Iris pigment epithelial cell (primary cell): ENCODE measurements at regions not wholly inside any gene's neighbourhood (a gene's known extent, or its start where the extent isn't known, plus 50 kb on each side); places are given as distances from the start of the nearest gene placed in this dataset.
"Not testable (repeated sequence)": the region's sequence is repeated elsewhere in the genome, so short reads cannot be mapped to it uniquely, and the experiment has no call there.

Experiments used
- DNase-seq: peaks from one replicate; pipeline ENCODE4 v3.0.0-alpha.2; 2011; ENCODE audit warnings: low read depth

- no peak for DNase-seq
These were observed 187.6 kb downstream of the TUBA3C start for GRCh38 chr13:18993884-18994660.

DNA sequence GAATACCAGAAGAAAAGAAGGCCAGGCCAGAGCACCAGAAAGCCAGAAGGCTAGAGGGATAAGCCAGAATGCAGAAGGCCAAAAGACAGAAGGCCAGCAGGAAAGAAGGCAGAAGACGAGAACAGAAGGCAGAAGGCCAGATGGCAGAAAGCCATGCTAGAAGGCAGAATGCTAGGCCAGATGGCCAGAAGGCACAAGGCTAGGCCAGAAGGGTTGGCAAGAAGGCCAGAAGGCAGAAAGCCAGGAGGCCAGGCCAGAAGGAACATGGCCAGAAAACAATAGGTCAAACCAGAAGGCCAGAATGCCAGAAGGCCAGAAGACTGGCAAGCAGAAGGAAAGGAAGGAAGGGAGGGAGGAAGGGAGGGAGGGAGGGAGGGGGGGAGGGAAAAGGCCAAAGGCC is 188.8 kb downstream of the TUBA3C start:
- DNase-seq: no peak

DNA sequence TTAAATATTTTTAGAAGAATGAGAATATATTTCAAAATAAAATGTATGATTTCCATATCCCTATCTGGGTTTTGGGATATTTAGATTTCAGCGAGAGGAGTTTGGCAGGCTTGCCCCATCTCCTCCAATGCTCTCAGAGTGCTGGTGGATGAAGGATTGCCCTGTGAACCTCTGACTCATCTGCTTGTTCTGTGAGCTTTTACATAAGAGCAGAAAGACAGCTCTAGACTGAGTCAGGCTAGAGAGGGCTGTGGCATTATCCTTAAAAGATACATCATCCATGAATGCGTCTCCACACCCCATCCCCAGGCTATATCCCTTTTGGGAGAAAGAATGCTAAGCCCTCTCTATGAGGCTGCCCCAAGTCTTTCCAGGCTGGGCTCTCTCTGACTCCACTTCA is 190.6 kb downstream of the TUBA3C start:
- DNase-seq: no peak

DNA sequence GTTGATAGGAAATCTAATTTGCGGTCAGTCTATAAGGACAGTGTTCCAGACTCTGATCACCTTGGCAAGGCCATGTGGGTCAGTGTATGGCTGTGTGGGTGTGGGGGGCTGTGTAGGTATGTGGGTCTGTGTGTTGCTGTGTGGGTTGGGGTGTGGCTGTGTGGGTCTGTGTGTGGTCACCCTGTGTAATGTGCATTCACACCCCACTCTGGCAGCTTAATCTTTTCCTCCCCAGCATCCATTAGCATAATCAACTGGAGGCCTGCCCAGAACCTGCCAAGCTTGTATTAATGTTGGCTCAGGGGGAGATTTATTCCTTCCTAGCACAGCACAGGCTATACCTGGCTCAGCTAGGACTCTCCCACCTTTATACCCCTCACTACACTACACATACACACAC is 203.2 kb downstream of the TUBA3C start:
- no peak for DNase-seq

- no peak for DNase-seq
These were observed 203.8 kb downstream of the TUBA3C start for GRCh38 chr13:18977857-18978256.

DNA sequence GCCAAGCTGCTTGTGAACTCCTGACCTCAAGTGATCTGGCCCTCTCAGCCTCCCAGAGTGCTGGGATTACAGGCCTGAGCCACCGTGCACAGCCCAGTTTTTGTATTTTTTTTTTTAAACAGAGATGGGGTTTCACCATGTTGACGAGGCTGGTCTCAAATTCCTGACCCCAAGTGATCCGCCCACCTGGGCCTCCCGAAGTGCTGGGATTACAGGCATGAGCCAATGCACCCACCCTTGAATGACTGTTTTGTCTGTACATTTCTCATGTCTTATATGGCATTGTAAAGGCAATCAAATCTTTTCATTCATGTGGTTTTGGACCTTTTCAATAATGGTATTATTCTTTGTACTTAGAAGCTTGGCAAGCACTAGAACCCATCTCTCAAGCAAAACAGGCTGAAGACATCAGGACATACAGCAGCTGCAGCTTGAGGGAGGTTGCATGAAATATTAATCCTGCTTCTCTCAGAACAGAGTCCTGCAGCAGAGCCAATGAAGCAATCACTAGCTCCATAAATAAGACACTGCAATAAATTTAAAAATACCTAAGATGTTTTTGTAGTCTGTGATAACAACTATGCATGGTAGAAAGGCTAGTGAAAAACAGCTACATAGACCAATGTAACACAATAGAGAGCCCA is 209.9 kb downstream of the TUBA3C start:
- DNase-seq: no peak

GRCh38 chr13:18965347-18965855 is 216.2 kb downstream of the TUBA3C start:
- DNase-seq: no peak

DNA sequence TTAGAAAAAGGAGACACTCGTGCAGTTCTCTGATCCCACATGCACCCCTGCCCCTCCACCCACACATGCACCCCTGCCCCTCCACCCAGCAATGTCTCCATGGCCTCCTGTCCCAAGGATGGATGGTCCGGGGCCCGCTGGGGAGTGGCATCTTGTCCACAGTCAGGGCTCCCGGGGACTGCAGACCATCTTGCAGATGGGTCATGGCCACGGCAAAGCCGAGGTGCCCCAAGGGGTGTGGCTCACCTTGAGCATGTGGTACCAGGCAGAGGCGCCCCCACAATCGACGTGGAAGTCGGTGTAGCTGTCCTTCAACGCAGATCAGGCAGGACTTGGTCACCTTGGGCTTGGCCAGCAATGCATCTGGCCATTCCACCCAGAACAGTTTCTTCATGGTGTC is 216.7 kb downstream of the TUBA3C start:
- DNase-seq: no peak

DNA sequence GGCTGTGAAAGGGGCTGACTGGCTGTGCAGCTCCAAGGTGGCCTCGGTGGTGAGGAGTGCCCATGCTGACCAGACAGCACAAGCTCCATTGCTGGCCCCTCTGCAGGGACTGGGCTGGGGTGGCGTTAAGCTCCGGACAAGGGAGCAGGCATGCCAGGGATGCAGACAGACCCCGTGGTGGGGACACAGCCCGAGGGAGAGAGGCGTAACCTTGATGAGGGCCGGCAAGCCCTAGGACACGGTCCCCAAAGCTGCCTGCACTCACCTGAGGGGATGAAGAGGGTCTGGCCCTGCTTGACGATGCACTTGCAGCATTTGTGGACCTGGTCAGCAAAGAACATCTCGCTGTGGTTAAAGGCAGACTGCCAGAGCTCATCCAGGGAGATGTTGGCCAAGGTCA is 217.9 kb downstream of the TUBA3C start:
- not testable (repeated sequence) for DNase-seq

- DNase-seq: no peak
These were observed 219.4 kb downstream of the TUBA3C start for GRCh38 chr13:18962168-18962734.

DNA sequence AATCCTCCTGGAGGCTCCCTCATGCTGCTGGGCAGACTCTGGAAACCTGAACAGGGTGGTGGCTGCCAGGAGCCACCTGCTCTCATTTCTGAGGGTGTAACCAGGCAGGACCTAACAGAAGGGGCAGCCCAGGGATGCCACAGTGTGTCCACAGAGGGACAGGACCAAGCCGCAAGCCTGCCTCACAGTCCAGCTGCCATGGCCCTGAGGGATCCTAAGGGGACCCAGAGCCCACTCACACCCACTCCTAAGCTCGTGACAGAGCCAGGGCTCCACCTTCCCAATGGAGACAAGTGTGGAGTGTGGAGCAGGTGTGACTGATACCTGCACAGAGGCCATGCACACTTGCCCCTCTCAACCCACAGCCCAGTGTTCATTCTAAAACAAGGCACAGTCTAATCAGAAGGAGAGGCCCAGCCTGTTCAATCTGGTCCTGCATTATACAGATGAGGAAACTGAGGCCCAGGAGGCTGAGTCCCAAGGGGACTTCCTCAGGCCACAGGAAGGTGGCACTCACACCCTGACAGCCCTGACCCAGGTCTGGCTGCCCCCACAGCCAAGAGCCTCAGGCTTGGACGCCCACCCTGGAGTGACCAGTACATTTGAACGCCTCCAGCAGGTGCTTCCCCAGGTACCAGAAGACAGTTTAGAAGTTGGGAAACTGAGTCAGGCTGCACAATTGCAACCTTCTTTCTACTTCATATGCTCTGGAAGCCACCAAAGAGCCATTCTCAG is 220.1 kb downstream of the TUBA3C start:
- DNase-seq: no peak

DNA sequence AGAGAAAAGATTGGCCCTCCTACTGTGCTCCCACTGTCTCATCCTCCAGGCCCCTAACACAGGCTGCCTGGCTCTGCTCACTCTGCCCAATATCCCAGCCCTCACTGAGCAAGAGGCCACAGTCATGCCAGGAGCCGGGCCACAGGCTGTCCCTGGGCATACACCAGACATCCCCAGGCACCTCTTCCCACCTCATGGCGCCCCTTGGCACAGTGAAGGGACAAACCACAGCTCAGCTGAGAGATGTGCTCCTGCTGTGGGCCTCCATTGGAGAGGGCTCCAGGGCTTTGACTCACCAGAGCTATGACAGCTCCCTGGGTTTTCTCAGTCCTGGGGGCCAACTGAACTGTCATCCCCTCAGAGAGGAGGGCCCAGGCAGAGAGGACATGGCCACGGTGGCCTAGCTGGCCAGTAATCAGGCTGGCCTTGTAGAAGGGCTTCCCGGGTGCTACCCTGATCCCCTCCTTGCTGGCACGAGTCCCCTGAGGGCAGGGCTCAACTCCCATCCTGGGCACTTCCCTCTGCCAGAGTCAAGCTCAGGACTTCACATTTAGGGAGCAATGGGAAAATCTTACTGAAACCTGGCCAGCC is 220.9 kb downstream of the TUBA3C start:
- DNase-seq: no peak

GRCh38 chr13:18959996-18960395 is 221.6 kb downstream of the TUBA3C start:
- no peak for DNase-seq

DNA sequence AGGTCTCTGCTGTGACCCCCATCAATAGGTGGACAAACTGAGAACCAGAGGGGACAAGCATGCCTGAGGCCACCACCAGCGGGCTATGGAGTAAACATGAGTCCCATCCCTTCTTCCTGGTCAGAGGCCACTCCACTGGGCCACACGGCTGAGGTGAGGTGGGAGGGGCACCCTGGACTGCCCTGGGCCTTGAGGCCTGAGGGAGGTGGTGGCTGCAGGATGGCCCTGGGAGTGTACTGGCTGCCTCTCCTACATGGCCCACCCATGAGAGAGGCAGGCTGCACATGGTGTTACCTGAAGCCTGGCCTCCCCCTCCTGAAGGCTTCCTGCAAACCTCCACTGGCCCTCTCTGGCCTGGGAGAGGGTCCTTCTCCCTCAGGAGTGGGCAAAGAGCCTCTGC is 222.4 kb downstream of the TUBA3C start:
- DNase-seq: no peak

DNA sequence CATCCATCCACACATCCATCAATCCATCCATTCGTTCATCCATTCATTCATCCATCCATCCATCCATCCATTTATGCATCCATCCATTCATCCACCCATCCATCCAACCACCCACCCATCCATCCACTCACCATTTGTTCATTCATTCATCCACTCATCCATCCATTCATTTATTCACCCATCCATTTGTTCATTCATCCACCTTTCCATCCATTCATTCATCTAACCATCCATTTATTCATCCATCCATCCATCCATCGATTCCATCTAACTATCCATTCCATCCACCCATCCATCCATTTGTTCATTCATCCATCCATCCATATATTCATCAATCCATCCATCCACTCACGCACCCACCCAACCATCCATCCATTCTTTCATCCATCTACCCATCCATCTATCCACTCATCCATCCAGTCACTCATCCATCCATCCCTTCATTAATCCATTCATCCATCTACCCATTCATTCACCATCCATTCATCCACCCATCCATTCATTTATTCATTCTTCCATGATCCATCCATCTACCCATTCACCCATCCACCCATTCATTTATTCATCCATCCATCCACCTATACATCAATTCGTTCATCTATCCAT is 225.0 kb downstream of the TUBA3C start:
- no peak for DNase-seq

GRCh38 chr13:18954254-18954653 is 227.4 kb downstream of the TUBA3C start:
- no peak for DNase-seq

GRCh38 chr13:18953139-18953930 is 228.3 kb downstream of the TUBA3C start:
- no peak for DNase-seq

DNA sequence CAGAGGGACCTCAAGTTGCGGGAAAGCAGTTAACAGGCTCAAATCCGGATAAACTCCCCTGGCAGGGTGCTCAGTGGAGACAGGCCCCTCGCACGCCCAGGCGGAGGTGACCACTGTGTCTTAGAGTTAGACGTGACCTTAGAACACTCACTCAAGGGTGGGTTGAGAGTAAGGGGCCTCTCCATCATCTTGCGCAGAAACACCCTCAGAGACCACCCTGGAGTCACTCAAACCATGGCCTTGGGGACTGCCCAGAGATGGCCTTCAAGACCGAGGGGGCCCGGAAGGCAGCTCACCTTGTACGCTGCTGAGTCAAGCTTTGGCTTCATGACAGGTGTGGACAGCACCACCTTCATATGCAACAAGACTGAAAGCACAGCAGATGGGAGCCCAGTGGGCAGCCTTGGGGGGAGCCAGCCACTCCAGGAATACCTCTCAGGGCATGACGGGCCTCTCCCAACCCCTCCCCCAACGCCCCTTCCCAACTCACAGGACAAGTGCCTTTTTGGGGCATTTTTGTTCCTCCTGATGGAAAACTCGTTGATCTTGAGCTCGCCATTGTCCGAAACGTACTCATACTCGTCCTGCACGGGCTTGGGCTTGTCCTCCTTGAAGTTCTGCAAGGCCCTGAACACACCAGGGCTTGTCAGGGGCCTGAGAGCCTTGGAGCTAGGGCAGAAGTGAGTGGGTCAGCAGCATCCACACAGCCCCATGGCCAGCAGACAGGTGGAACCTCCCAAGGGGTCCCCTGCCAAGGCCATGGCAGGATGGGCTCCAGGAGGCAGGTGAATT is 229.2 kb downstream of the TUBA3C start:
- DNase-seq: no peak

DNA sequence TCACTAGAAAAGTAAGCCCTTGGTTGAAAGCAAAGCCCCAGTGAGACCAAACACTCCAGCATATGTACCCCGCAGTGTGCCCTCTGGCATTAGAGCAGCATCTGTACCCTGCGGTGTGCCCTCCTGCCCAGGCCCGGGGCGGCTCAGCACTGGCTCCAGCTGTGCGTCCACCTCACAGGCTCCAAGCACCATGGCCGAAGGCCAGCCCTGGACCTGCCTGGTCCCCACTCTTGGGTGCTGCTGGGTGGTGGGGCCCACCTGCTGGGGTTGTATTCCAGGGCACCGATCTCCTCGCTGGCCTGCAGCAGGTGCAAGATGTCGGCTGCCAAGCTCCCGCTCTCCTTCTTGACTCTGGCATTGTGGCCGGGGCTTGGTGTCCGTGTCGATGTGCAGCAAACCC is 230.2 kb downstream of the TUBA3C start:
- DNase-seq: no peak

- DNase-seq: no peak
These were observed 231.7 kb downstream of the TUBA3C start for GRCh38 chr13:18949970-18950369.
